ENCODE measurements at regions not wholly inside any gene's neighbourhood (a gene's known extent, or its start where the extent isn't known, plus 50 kb on each side); places are given as distances from the start of the nearest gene placed in this dataset.

DNA sequence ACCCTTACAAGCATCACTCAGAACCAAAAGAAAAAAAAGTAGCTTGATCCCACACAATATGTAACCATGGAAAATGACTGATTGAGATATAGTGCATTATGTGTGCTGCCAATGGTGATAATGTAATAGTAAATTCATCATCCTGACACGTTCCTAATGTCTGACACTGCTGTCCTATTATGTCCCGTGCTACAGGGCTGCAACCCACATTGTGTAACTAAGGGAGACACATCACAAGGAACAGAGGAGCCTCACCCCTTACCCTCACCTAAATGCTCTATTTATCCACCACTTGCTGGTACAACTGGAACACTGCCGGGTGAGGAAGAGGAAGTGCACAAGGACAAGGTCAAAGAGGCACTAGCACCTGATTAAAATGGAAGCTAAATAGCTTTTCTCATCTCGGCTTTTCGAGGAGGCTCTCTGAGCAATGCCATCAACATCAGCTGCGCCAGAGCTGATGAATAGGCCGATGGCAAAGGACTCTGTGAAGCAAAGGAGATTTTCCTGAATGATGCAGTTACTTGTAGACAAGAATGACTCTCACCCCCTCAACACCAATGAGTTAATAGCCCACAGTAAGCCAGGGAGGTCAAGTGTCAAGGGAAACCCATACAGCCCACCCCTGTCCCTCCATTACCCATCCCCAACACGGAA is 181.6 kb downstream of the HNRNPD start:
- Histone ChIP-seq H3K27me3 (ENCODE audit: control insufficient read depth in 3 of 3, insufficient read depth in 3 of 3, low read length in 3 of 3) (no peaks in the 10 kb centered on the region), H3K9me3 (ENCODE audit: control insufficient read depth in 2 of 2, insufficient read depth in 1 of 2, low read depth in 1 of 2, low read length in 1 of 2) (no peaks in the 10 kb centered on the region), H3K4me1 (ENCODE audit: control insufficient read depth in 3 of 3, insufficient read depth in 2 of 3, low read depth in 1 of 3, low read length in 2 of 3) (no peaks in the 10 kb centered on the region), H3K36me3 (ENCODE audit: control insufficient read depth in 3 of 3, insufficient read depth in 2 of 3, low read depth in 1 of 3, low read length in 3 of 3) (no peaks in the 10 kb centered on the region), H3K4me3 (ENCODE audit: low read depth in 1 of 3, low read length in 3 of 3) (no peak overlapping the region), H3K27ac (ENCODE audit: low read depth in 1 of 3, low read length in 2 of 3) (no peak overlapping the region)
- WGBS, 3 donors = 59 to 67% (median 60%) methylated on average over 8 of the region's 8 CpGs
- FAIRE-seq (no peak), DNase-seq (no peak)

DNA sequence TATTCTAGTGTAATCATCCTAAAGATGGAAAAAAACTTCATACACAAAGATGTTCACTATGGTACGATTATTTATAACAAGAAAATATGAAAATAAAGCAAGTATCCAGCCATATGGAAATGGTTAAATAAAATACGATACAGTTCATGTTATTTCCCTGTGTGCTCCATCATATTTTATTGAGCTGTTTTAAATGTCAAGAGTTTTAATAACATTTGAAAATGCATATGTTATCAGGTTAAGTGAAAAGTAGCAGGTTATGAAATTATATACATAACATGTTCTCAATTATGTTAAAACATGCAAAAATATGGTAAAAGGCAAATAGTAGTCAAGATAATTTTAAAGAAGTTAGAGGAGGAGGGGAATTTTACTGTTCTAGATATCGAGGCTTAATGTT is 192.0 kb downstream of the HNRNPD start:
- Histone ChIP-seq H3K9me3 (ENCODE audit: control insufficient read depth in 2 of 2, insufficient read depth in 1 of 2, low read depth in 1 of 2, low read length in 1 of 2) (no peaks in the 10 kb centered on the region), H3K4me1 (ENCODE audit: control insufficient read depth in 3 of 3, insufficient read depth in 2 of 3, low read depth in 1 of 3, low read length in 2 of 3) (no peaks in the 10 kb centered on the region), H3K27ac (ENCODE audit: low read depth in 1 of 3, low read length in 2 of 3) (no peak overlapping the region), H3K36me3 (ENCODE audit: control insufficient read depth in 3 of 3, insufficient read depth in 2 of 3, low read depth in 1 of 3, low read length in 3 of 3) (no peaks in the 10 kb centered on the region), H3K4me3 (ENCODE audit: low read depth in 1 of 3, low read length in 3 of 3) (no peak overlapping the region), H3K27me3 (ENCODE audit: control insufficient read depth in 3 of 3, insufficient read depth in 3 of 3, low read length in 3 of 3) (peaks cover 0 to 5% (median 0%) of the 10 kb centered on the region in 3 donors)
- FAIRE-seq (peak; percentile 55), DNase-seq (no peak)
- 88 to 92% (median 88%) methylated on average over 3 of the region's 3 CpGs for WGBS, 3 donors

DNA sequence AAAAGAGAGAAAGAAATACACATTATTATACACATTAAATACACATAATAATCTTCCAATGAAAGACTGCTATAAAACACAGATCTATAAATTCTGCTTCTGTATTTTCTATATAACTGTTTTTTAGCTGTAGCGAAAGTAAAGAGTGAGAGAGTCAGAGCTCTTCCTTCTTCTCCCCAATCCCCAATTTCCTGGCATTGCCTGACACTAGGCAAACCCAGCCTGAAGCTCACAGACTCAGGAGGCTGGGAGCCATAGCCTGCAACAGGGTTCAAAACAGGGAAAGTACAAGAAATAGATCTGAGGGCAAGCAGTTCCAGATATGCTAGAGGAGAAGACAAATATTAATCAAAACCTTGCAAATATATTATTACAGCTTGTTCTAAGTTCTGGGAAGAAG is 201.6 kb downstream of the HNRNPD start:
- Histone ChIP-seq H3K27me3 (ENCODE audit: control insufficient read depth in 3 of 3, insufficient read depth in 3 of 3, low read length in 3 of 3) (no peaks in the 10 kb centered on the region), H3K36me3 (ENCODE audit: control insufficient read depth in 3 of 3, insufficient read depth in 2 of 3, low read depth in 1 of 3, low read length in 3 of 3) (no peaks in the 10 kb centered on the region), H3K9me3 (ENCODE audit: control insufficient read depth in 2 of 2, insufficient read depth in 1 of 2, low read depth in 1 of 2, low read length in 1 of 2) (peaks cover 0 to 9% of the 10 kb centered on the region in 2 donors), H3K4me3 (ENCODE audit: low read depth in 1 of 3, low read length in 3 of 3) (no peak overlapping the region), H3K27ac (ENCODE audit: low read depth in 1 of 3, low read length in 2 of 3) (no peak overlapping the region), H3K4me1 (ENCODE audit: control insufficient read depth in 3 of 3, insufficient read depth in 2 of 3, low read depth in 1 of 3, low read length in 2 of 3) (no peaks in the 10 kb centered on the region)
- no peak for DNase-seq
- WGBS, 3 donors = 90 to 96% (median 92%) methylated on average over 1 of the region's 1 CpG
- FAIRE-seq = no peak

DNA sequence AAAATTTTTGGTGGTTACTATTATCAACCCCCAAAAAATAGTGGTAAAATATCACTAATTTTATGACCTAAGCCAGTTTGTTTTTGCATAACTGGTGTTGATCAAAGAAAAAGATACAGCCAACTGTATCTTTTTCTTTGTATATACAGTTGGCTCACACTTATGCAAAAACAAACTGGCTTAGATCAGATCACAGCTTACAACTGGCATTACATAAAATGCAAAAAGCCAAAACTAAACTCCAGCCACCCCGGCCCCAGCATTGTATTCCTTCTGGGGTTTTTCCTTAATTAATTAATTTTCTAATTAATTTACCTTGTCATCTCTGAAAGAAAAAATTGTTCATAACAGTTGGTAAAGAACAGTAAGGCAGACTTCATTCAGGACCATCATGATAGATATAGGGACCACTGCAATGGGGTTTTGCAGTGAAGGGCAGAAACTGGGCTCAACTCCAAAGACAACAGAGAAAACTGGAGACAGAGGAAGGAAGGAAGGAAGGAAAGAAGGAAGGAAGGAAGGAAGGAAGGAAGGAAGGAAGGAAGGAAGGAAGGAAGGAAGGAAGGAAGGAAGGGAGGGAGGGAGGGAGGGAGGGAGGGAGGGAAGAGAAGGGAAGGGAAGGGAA is 202.1 kb downstream of the HNRNPD start:
- Histone ChIP-seq H3K9me3 (ENCODE audit: control insufficient read depth in 2 of 2, insufficient read depth in 1 of 2, low read depth in 1 of 2, low read length in 1 of 2) (peaks cover 0 to 9% of the 10 kb centered on the region in 2 donors), H3K4me3 (ENCODE audit: low read depth in 1 of 3, low read length in 3 of 3) (no peak overlapping the region), H3K27me3 (ENCODE audit: control insufficient read depth in 3 of 3, insufficient read depth in 3 of 3, low read length in 3 of 3) (no peaks in the 10 kb centered on the region), H3K4me1 (ENCODE audit: control insufficient read depth in 3 of 3, insufficient read depth in 2 of 3, low read depth in 1 of 3, low read length in 2 of 3) (no peaks in the 10 kb centered on the region), H3K36me3 (ENCODE audit: control insufficient read depth in 3 of 3, insufficient read depth in 2 of 3, low read depth in 1 of 3, low read length in 3 of 3) (no peaks in the 10 kb centered on the region), H3K27ac (ENCODE audit: low read depth in 1 of 3, low read length in 2 of 3) (no peak overlapping the region)
- no peak for FAIRE-seq
- no peak for DNase-seq
- 56 to 78% (median 64%) methylated on average over 1 of the region's 1 CpG for WGBS, 3 donors

DNA sequence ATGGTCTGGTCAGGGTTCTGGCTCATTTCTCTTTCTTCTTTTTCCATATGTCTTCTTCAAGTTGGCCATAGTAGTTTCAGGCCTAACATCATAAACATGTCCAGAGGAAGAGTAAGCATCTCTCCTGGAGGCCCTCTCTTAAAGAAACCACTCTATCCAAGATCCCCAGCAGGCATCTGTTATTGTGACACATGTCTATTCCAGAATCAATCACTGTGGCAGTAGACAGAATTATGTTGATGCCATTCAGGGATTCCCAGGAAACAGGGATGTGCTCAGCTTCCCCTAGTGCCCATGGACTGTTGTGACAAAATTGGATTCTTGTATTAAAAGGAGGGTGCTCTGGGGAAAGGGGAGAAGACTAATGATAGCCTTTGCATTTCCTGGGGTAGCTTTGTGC is 224.0 kb downstream of the HNRNPD start:
- Histone ChIP-seq H3K27ac (ENCODE audit: low read depth in 1 of 3, low read length in 2 of 3) (no peak overlapping the region), H3K4me1 (ENCODE audit: control insufficient read depth in 3 of 3, insufficient read depth in 2 of 3, low read depth in 1 of 3, low read length in 2 of 3) (no peaks in the 10 kb centered on the region), H3K4me3 (ENCODE audit: low read depth in 1 of 3, low read length in 3 of 3) (no peak overlapping the region), H3K27me3 (ENCODE audit: control insufficient read depth in 3 of 3, insufficient read depth in 3 of 3, low read length in 3 of 3) (peaks cover 0 to 2% (median 0%) of the 10 kb centered on the region in 3 donors), H3K36me3 (ENCODE audit: control insufficient read depth in 3 of 3, insufficient read depth in 2 of 3, low read depth in 1 of 3, low read length in 3 of 3) (no peaks in the 10 kb centered on the region), H3K9me3 (ENCODE audit: control insufficient read depth in 2 of 2, insufficient read depth in 1 of 2, low read depth in 1 of 2, low read length in 1 of 2) (no peaks in the 10 kb centered on the region)
- DNase-seq = no peak
- FAIRE-seq = no peak

DNA sequence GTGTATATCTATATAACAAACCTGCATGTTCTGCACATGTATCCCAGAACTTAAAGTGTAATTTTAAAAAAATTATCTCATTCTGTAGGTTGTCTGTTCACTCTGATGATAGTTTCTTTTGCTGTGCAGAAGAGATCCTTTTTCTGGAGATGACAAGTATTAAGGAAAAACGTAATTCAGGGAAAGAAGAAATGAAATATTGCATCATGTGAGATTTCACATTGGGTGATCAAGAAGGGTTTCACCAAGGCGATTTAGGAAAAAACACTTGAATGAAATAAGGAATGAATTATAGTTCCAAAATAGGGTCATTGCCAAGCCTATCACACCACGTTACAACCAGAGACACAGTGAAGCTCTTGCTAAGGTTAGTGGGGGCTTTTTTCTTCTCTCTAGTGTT is 227.9 kb downstream of the HNRNPD start:
- H3K4me1 ChIP-seq (ENCODE audit: control insufficient read depth in 3 of 3, insufficient read depth in 2 of 3, low read depth in 1 of 3, low read length in 2 of 3) = no peaks in the 10 kb centered on the region
- DNase-seq (no peak), FAIRE-seq (no peak)
- H3K4me3 ChIP-seq (ENCODE audit: low read depth in 1 of 3, low read length in 3 of 3) = no peak overlapping the region
- H3K27me3 ChIP-seq (ENCODE audit: control insufficient read depth in 3 of 3, insufficient read depth in 3 of 3, low read length in 3 of 3) = peaks cover 0 to 3% (median 3%) of the 10 kb centered on the region in 3 donors
- 68 to 77% (median 75%) methylated on average over 3 of the region's 3 CpGs for WGBS, 3 donors
- H3K36me3 ChIP-seq (ENCODE audit: control insufficient read depth in 3 of 3, insufficient read depth in 2 of 3, low read depth in 1 of 3, low read length in 3 of 3) = no peaks in the 10 kb centered on the region
- no peak overlapping the region for H3K27ac ChIP-seq (ENCODE audit: low read depth in 1 of 3, low read length in 2 of 3)
- no peaks in the 10 kb centered on the region for H3K9me3 ChIP-seq (ENCODE audit: control insufficient read depth in 2 of 2, insufficient read depth in 1 of 2, low read depth in 1 of 2, low read length in 1 of 2)

DNA sequence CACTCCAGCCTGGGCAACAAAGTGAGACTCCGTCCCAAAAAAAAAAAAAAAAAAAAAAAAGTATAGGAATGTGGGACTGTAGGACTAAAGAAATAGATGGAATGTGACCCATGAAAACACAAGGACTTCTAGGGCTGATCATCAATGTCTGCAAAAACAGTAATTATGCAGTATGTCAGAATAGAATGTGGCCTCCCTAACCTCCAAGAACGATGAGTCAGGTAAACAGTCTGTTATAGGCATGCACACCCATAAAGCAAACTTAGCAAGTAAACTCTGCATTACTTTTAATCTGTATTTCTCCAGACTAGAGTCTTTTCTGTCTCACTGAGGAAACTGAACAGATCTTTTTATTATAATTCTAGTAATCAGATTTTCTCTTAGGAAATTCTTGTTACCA is 233.4 kb downstream of the HNRNPD start:
- no peaks in the 10 kb centered on the region for H3K36me3 ChIP-seq (ENCODE audit: control insufficient read depth in 3 of 3, insufficient read depth in 2 of 3, low read depth in 1 of 3, low read length in 3 of 3)
- H3K27me3 ChIP-seq (ENCODE audit: control insufficient read depth in 3 of 3, insufficient read depth in 3 of 3, low read length in 3 of 3) = peaks cover 0 to 3% (median 3%) of the 10 kb centered on the region in 3 donors
- H3K4me1 ChIP-seq (ENCODE audit: control insufficient read depth in 3 of 3, insufficient read depth in 2 of 3, low read depth in 1 of 3, low read length in 2 of 3) = no peaks in the 10 kb centered on the region
- FAIRE-seq (no peak), DNase-seq (no peak)
- no peak overlapping the region for H3K4me3 ChIP-seq (ENCODE audit: low read depth in 1 of 3, low read length in 3 of 3)
- no peaks in the 10 kb centered on the region for H3K9me3 ChIP-seq (ENCODE audit: control insufficient read depth in 2 of 2, insufficient read depth in 1 of 2, low read depth in 1 of 2, low read length in 1 of 2)
- H3K27ac ChIP-seq (ENCODE audit: low read depth in 1 of 3, low read length in 2 of 3) = no peak overlapping the region
- 53 to 76% (median 74%) methylated on average over 1 to 2 of the region's 2 CpGs for WGBS, 3 donors

DNA sequence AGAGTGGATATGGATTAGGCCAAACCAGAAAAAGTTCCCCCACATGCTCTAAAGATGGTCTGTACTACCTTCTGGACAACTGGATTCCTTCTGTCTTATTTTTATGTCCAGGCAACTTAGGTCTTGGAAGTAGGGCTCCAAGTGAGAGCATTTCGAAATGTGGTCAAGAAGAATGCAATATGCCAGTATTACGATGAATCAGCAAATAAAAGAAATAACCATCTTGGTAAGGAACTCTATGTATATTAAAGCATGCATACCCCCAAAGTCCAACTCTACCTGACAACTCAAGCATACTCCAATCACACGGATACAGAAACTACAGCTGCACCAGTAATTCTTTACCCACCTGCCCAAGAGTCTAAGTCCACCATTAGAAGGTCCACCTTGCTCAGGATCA is 234.5 kb downstream of the HNRNPD start:
- H3K4me3 ChIP-seq (ENCODE audit: low read depth in 1 of 3, low read length in 3 of 3) = no peak overlapping the region
- H3K9me3 ChIP-seq (ENCODE audit: control insufficient read depth in 2 of 2, insufficient read depth in 1 of 2, low read depth in 1 of 2, low read length in 1 of 2) = no peaks in the 10 kb centered on the region
- DNase-seq = no peak
- FAIRE-seq = no peak
- H3K36me3 ChIP-seq (ENCODE audit: control insufficient read depth in 3 of 3, insufficient read depth in 2 of 3, low read depth in 1 of 3, low read length in 3 of 3) = no peaks in the 10 kb centered on the region
- H3K27ac ChIP-seq (ENCODE audit: low read depth in 1 of 3, low read length in 2 of 3) = no peak overlapping the region
- 88 to 89% (median 88%) methylated on average over 3 of the region's 3 CpGs for WGBS, 3 donors
- no peaks in the 10 kb centered on the region for H3K4me1 ChIP-seq (ENCODE audit: control insufficient read depth in 3 of 3, insufficient read depth in 2 of 3, low read depth in 1 of 3, low read length in 2 of 3)
- H3K27me3 ChIP-seq (ENCODE audit: control insufficient read depth in 3 of 3, insufficient read depth in 3 of 3, low read length in 3 of 3) = peaks cover 0 to 2% (median under 1%) of the 10 kb centered on the region in 3 donors

DNA sequence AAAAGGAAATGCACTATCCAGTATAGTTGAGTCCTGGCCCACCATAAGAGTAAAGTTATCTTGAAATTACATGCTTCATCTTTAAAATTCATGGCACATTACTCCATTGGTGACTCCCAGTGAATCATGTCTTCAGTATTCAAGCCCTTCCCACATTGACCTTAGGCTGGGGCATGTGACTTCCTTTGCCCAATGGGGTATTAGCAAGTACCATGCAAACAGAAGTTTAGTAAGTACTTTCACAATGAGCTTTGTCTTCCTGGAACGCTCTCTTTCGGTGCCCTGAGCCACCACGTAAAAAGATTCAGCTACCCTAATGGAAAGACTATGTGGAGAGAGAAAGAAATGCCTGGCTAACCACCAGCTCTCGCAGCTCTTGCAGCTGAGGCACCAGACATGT is 235.4 kb downstream of the HNRNPD start:
- H3K9me3 ChIP-seq (ENCODE audit: control insufficient read depth in 2 of 2, insufficient read depth in 1 of 2, low read depth in 1 of 2, low read length in 1 of 2) = no peaks in the 10 kb centered on the region
- DNase-seq (no peak), FAIRE-seq (no peak)
- no peak overlapping the region for H3K27ac ChIP-seq (ENCODE audit: low read depth in 1 of 3, low read length in 2 of 3)
- no peak overlapping the region for H3K4me3 ChIP-seq (ENCODE audit: low read depth in 1 of 3, low read length in 3 of 3)
- no peaks in the 10 kb centered on the region for H3K4me1 ChIP-seq (ENCODE audit: control insufficient read depth in 3 of 3, insufficient read depth in 2 of 3, low read depth in 1 of 3, low read length in 2 of 3)
- 62 to 69% (median 68%) methylated on average over 4 of the region's 4 CpGs for WGBS, 3 donors
- no peaks in the 10 kb centered on the region for H3K36me3 ChIP-seq (ENCODE audit: control insufficient read depth in 3 of 3, insufficient read depth in 2 of 3, low read depth in 1 of 3, low read length in 3 of 3)
- H3K27me3 ChIP-seq (ENCODE audit: control insufficient read depth in 3 of 3, insufficient read depth in 3 of 3, low read length in 3 of 3) = peaks cover 0 to 2% (median 0%) of the 10 kb centered on the region in 3 donors

Measured in small intestine (tissue), 7 donors.